GM19455 (cell line): ENCODE measurements at regions not wholly inside any gene's neighbourhood (a gene's known extent, or its start where the extent isn't known, plus 50 kb on each side); places are given as distances from the start of the nearest gene placed in this dataset.
"Not testable (repeated sequence)": the region's sequence is repeated elsewhere in the genome, so short reads cannot be mapped to it uniquely, and the experiment has no call there.

Source experiments
- ATAC-seq: cut with Tn5 transposase; IDR thresholded peaks from one replicate; pipeline ENCODE4 v1.9.1; 2021; ENCODE audit not compliant: unreplicated experiment

DNA sequence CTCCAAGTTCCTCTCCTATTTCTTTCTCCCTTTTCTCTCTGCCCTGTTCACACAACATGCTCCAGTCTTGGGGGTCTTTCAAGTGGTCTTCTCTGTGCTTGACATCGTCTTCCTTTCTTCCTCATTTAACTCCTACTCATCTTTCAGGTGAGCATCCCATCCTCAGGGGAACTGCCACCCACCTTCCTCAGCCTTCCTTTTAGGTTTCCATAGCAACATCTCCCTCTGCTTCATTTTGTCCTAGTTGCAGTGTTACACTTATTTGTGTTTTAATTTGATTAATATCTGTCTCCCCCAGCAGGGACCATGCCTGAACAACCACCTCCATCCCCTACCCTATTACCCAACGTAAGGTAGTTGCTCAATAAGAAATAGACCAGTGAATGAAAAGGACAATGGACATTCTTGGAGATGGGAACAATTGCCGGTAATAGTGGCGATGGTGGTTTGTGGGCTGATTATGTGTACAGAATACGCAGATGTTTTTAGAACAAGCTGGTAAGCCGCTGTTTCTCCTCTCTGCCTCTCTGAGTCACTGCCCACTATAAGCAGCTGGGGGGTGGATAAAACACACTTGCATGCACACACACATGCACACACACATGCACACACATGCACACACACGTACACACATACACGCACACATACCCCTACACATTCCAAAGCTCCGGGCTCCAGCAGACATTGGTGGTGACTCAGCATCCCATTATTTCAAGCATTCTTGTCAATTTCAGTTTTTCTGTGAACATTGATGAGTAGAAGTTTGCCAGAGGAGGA lies 251.6 kb downstream of the GATA3 start:
- ATAC-seq: no peak

DNA sequence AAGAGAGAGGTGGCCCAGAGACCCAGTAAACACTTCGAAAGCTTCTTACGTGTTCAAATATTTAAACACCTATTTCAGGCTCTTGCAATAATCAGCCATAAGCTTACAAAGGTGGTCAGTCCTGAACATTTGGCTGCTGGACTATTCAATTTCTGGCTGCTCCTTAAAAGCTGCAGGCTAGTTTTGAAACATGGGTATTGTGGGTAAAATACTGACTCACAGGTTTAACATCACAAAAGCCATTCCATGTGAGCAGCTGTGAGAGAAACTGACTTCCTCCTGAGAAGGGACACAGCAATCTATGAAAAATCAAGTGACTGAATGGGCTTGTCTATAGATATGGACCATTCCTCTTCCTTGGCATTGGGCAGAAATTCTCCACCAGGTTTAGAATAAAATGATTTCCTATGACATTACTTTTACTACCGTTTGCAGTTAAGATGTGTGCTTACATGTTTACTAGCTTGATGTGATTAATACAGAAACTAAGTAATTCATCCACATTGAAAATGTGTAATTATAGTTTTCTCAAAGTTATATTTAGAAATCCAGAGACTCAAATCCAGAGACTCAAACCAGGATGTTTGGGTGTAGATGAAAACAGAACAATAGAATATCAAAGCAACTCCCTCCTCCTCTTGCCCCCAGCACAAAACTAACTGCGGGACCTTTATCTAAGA lies 252.3 kb downstream of the GATA3 start:
- ATAC-seq: no peak

DNA sequence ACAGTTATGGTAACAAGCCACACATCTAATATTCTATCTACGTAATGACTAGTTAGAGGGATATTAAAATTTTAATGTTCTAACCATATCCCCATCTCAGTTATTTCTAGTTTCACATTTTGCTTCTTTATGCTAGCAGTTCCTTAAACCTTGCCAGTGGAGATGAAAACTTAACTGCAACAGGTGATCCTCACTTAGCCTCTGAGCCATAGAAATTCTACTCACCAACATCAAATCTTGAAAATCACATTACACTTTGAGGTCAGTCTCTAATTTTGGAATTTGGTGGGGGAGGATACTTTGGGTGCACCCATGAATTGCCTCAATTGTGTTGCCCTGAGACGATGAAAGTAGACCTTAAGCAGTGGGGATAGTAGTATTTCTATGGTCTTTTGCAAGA lies 256.4 kb downstream of the GATA3 start:
- no peak for ATAC-seq

DNA sequence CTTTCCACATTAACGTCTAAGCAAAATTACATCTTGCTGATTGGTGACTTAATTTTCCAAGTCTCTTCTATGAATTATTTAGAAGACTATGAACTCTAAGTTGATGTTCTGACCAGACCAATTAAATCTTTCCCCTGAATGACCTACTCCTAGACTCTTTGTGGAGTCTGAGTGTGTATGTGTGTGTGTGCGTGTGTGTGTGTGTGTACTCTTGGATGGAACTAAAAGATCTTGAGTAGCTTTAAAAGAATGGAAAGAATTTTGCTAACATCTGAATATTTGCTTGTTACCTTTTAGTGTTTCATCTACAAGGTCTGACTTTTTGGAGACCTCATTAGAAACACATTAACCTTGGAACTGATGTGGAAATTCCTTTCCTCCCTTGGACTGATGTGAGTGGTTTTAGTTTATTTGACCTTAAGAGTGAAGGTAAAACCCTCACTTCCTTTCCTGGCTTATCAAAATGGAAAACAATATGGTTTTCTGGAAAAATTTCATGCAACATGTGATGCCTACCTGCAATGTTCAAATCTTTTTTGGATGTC lies 257.1 kb downstream of the GATA3 start:
- no peak for ATAC-seq

DNA sequence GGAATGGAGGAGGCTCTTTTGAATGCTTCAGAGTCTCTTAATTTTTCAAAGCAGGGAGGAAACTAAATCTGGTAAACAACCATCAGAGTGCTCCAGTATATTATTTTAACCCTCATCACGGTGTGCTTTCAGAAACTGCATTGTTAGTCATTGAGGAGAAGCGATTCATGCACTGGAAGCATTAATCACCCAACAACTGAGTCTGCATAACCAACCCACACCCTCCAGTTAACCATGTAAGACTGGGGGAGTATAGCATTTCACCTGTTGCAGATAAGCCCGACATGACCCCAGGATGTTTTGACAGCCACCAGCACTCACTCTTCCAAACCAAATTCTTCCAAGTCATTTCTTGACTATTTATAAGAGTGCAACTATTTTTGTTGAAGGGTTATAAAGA lies 257.6 kb downstream of the GATA3 start:
- ATAC-seq: no peak

DNA sequence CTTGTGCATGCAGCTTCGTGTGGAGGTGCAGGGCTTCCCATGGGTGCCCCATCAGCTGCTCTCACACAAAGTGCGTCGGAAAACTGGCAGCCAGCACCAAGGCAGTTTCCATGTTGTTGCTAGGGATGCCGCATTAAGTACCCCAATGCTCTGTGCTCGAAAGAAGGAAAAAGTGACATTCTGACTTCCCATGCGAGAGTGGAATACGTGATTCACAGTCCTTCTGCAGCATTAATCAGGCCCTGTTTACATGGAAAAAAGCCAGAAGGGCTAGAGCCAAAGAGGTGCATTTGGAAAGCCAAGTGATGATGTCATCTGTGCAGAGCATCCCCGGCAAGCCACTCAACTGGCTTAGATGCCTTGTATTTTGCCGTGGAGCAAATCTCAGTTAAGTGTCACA lies 258.3 kb downstream of the GATA3 start:
- ATAC-seq: no peak

DNA sequence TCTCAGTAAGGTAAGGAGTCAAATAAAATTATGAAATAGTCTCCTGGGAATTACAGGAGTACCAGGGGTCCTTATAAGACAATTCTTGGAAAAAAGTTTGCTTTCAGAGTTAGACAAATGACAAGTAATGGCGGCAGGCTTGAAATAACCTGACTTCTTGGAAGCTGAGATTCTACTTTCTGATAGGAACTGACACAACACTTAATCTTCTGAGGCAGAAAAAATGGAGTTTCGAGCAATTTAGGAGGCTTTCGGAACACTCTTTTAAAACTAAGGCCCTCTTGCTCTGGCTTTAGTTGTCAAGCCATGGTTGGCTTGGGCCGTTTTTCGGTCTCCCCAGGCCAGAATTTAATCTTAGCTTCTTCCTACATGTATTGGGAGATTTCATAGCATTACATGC lies 260.0 kb downstream of the GATA3 start:
- no peak for ATAC-seq

DNA sequence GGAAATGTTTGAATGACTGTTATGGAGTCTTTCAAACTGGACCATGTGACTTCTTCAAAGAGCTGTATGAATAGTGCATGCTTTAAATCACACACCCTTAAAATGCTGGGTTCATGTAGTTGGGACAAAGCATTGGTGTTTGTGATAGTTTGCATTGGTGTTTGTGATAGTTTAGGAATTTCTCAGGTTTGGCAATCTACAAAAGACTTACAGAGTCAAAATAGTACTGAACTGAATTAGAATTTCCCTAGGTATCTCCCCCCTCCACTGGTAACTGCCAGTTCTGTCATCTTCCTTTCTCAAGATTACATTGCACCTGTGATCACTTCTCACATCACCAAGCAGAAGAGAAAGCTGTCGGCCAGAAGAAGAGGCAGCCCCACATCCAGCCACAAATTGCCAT lies 261.1 kb downstream of the GATA3 start:
- no peak for ATAC-seq

DNA sequence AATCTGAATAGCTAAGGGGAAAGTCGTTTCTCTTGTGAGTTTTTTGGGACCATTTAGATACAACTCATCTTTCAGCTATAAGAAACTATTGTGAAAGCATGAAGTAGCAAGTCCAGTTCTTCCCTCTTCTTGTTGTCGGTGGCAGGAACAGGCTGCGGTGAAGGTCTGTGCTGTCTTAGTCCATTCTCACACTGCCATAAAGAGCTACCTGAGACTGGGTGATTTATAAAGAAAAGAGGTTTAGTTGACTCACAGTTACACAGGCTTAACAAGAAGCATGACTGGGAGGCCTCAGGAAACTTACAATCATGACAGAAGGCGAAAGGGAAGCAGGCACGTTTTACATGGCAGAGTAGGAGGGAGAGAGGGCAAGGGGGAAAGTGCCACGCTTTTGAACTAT lies 261.8 kb downstream of the GATA3 start:
- no peak for ATAC-seq

DNA sequence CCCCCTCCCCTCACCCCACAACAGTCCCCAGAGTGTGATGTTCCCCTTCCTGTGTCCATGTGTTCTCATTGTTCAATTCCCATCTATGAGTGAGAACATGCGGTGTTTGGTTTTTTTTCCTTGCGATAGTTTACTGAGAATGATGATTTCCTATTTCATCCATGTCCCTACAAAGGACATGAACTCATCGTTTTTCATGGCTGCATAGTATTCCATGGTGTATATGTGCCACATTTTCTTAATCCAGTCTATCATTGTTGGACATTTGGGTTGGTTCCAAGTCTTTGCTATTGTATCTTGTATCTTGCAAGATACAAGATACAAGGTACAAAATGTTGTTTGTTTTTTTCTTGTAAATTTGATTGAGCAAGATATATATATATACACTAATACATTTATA lies 263.9 kb downstream of the GATA3 start:
- ATAC-seq: not testable (repeated sequence)

DNA sequence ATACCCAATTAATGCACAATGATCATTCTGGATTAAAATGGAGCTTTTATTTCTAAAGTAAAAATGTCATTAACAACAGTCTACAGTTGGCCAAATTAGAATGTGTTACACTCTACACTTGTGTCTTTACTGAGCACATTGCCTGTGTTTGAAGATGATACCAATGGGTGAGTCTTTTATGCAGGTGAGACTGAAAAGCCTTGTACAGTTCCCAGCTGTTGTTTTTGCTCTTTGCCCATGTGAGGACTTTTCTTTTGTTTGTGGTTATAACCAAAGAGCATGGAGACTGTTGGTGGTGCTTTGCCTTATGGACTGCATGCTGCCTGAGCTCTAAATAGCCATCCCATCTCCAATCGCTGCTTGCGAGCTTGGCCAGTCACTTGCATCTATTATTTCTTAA lies 264.5 kb downstream of the GATA3 start:
- ATAC-seq: no peak

DNA sequence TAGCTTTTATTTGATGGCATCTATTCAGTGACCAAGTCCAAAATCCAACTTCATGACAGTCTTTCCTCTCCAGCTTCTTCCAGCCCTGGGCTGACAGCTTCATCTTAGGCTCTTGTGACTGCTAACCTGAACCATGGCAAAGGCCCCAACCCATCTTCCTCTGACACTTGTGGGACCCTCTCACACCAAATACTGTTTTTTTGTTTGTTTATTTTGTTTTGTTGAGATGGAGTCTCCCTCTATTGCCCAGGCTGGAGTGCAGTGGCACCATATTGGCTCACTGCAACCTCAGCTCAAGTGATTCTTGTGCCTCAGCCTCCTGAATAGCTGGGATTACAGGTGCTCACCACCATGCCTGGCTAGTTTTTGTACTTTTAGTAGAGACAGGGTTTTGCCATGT lies 265.2 kb downstream of the GATA3 start:
- no peak for ATAC-seq

DNA sequence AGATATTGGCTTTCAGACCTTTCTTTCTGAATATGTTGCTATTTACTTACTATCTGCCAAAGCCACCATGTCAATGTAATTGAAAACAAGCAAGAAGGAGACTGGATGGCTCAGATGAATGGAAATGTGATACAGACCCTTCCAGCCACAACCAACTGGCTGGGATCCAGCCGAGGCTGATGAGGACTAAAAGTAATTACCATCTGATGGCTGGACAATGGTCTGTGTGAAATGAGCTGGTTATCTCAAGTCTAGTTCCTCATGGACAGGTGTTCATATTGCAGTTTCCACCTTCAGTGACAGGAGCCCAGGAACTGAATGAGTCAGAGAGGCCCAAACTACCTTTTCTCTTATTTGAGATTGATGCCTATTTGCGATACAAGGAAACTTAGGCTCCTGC lies 267.5 kb downstream of the GATA3 start:
- ATAC-seq: no peak

DNA sequence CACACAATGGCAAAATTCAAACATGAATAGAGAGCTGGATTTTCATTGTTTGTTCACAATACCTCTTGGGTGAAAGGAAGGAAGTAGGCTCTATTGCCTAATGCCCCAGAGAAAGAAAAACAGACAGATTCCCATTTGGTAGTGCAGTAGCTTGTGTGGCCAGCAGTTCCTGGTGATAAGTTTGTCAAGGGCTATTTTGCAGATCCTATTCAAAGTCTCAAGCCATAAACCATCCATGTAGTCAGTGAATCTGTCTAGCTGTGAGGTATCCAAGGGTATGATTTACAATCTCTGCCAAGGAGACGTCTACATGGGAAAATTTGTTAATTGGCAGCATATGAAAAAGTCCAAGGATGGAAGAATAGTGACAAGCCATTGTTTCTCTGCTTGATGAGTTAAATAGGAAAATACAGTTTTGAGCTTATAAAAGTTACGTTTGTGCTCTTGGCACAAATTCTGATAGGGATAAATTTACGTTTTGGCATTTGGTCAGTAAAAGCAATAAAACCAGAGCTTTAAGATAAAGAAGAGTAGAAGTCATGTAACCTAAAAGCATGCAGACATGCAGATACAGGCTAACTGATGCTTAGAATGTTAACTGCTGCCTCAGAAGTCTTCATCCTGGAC lies 269.1 kb downstream of the GATA3 start:
- no peak for ATAC-seq

DNA sequence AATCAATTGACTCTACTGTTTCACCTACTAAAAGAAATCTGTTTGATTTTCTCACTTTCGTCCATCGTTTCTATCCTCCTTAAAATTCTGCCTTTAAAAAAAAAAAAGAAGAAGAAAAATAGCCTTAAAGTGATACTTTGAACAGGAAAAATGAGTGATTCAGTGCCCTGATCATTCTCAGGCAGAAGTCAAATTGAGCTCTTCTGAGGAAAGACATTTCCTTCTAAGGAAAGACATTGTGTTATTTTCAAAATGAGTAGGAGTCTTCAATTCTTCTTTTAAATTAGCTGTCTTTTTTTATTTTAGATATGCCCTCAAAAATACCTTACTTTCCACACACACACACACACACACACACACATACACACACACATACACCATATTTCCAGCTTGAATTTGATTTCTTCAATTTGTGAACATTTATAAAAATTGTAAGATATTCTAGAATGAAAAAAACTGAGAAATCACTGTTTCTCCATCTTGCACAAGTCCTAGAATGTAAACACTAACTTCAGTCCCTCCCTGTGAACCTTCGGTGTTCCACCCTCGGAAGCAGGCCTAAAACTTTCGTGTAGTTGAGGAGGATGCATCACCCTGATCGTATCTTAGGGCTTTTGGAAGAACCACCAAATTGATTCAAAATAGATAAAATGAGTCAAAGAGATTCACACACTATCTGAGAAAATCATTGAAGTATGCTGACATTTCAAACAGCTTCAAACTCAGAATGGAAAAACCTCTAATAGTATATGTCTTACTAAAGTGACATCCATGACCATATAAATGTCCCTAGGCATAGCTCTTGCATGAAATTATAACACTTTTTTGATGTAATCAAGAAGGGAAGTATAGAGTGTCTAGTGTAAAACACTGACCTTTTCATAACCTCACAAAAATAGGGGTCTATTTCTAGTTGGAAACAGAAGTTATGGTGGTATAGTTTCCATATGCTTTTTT lies 270.8 kb downstream of the GATA3 start:
- ATAC-seq: no peak

DNA sequence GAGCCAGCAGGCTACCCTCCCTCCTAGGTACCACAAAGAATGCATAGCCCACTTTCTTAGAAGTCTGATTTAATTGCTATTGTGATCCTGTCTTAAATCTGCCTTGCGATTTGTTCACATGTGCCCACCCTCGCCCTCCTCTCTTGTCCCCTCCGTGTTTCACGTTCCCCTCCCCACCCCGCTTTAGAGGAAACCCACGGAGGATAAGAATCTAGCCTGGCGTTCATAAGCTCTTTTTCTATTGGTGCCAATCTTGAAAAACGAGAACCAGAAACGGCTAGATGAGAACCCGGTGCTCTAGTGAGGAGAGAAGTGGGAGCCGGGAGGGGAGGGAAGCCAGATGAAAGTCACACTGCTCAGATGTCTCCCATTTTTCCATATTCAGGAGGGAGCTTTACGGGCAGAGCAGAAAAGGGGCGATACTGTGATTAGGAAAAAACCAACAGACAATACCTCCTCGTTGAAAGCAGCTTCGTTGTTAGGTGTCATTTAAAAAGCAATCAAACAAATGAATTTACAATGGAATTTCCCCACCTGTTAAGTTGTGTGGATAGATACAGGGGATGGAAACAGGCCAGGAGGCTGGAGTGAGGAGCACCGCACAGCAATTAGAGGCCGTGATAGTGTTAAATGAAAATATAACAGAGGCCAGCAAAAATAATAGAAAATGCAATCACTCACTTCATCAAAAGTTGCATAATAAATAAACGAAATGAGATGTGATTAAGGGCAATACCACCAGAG lies 272.1 kb downstream of the GATA3 start:
- ATAC-seq: no peak

DNA sequence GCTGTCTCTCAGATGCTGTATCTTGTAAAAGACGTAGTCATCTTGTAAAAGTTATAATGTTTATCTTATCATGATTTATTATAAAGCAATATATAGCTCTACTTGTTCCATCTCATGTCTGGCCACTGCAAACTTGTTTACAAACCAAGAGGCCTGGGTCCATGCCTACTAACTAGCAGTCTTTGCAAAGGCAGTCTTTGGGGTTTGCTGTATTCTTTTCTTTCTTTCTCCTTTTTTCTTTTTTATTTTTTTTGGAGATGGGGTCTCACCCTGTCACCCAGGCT lies 272.6 kb downstream of the GATA3 start:
- no peak for ATAC-seq

DNA sequence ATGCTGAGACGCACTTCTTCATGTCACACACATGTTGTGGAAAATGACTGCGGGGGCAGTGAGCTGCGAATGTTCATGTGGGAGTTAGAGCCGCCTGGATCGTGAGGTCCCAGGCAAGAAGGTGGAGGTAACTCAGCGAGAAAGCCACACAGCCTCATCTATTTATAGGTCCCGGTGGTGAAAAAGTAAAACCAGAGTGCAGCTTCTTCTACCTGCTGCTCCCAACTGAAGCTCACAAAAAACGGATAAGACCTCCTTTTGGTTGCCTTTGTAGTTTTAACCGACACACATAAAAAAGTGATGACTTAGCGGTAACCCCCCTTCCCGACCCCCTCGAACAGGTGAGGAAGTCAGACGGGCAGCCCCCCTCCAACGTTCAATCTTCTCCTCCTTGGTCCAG lies 276.9 kb downstream of the GATA3 start:
- ATAC-seq: no peak

DNA sequence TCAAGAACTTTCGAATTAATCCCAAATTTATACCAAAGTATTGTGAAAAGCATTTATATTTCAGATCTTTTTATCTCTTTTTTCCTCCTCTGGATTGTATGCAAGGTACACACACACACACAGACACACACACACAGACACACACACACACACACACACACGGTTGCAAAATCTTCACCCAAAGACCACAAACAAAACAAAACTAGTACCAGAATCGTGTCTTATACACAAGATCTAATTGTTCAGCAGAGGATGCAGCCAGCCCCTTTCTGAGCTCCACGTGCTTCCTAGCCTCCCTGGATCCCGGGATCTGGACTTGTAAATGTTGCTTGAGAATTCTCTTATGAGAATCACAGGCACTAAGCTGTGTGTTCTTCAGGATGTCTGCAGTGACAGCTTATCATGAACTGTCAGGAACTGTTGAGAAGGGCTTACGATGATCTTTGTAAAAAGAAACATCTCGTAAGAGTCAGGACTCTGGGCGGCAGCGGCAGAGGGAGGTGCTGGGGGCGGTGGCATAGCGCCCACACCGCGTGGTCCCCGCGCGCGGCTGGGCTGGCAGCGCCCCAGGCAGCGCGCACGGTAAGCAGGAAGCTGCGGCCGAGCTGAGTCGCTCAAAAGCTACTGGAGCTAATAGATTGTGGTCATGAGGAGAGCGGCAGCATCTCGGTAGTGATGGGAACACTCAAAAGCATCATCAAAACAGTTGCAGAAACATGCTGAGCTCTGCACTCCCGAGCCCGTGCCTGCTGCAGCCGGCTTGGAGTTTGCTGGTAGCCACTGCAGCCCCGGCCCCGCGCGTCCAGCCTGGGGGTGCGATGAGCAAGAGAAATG lies 277.6 kb downstream of the GATA3 start:
- ATAC-seq: no peak

DNA sequence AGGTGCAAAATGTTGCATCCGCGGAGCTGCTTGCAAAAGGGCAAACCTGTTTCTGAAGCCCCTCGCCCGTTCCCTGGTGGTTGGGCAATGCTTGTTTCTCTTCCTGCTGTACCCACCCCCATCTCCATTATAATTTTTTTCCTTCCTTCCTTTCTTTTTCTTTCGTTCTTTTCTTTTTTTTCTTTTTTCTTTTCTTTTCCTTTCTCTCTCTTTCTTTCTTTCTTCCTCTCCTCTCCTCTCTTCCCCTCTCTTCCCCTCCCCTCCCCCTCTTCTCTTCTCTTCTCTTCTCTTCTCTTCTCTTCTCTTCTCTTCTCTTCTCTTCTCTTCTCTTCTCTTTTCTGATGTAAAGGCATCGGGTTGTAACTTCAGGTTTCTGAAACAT lies 278.2 kb downstream of the GATA3 start:
- ATAC-seq: no peak
